Glutamatergic neuron (in vitro differentiated cells): ENCODE measurements at regions not wholly inside any gene's neighbourhood (a gene's known extent, or its start where the extent isn't known, plus 50 kb on each side); places are given as distances from the start of the nearest gene placed in this dataset.

Experiments used
- DNase-seq: peaks from one replicate; pipeline ENCODE4 v3.0.0; 2022
- H3K27ac Mint-ChIP-seq: one replicate; pipeline ENCODE4 v1.8.0; 2020; ENCODE audit warnings: mild to moderate bottlenecking, mixed read lengths, inconsistent platforms; ENCODE audit not compliant: unreplicated experiment
- H3K27me3 Mint-ChIP-seq: one replicate; pipeline ENCODE4 v1.8.0; 2020; ENCODE audit warnings: mild to moderate bottlenecking, moderate library complexity, mixed read lengths, inconsistent platforms; ENCODE audit not compliant: unreplicated experiment
- H3K36me3 Mint-ChIP-seq: one replicate; pipeline ENCODE4 v1.8.0; 2020; ENCODE audit warnings: mild to moderate bottlenecking, mixed read lengths, inconsistent platforms; ENCODE audit not compliant: unreplicated experiment
- H3K4me1 Mint-ChIP-seq: one replicate; pipeline ENCODE4 v1.8.0; 2020; ENCODE audit warnings: mild to moderate bottlenecking, low read depth, mixed read lengths, inconsistent platforms; ENCODE audit not compliant: unreplicated experiment
- H3K4me3 Mint-ChIP-seq: one replicate; pipeline ENCODE4 v1.8.0; 2020; ENCODE audit warnings: mild to moderate bottlenecking, mixed read lengths, inconsistent platforms; ENCODE audit not compliant: unreplicated experiment
- H3K9me3 Mint-ChIP-seq: one replicate; pipeline ENCODE4 v1.8.0; 2020; ENCODE audit warnings: mild to moderate bottlenecking, moderate library complexity, mixed read lengths, inconsistent platforms; ENCODE audit not compliant: unreplicated experiment
- CTCF ChIP-seq: fragments of 200-600 bp; sonication (generic); IDR thresholded peaks from one replicate; pipeline ENCODE4 v1.5.0; 2021; ENCODE audit not compliant: partially characterized antibody, unreplicated experiment

GRCh38 chr13:52925775-52926285 lies 77.4 kb upstream of the PCDH8 start:
- peaks cover 34% of the 10 kb centered on the region for H3K4me1 Mint-ChIP-seq

GRCh38 chr13:52925251-52925650 lies 76.8 kb upstream of the PCDH8 start:
- no peak overlapping the region for H3K4me3 Mint-ChIP-seq
- peaks cover 6% of the 10 kb centered on the region for H3K27me3 Mint-ChIP-seq
- no peak overlapping the region for H3K27ac Mint-ChIP-seq
- DNase-seq: no peak
- peaks cover 2% of the 10 kb centered on the region for H3K9me3 Mint-ChIP-seq
- H3K36me3 Mint-ChIP-seq: peaks cover 10% of the 10 kb centered on the region
- no peak for TF ChIP-seq CTCF
- peaks cover 30% of the 10 kb centered on the region for H3K4me1 Mint-ChIP-seq

More at GRCh38 chr13:52925775-52926285, 77.4 kb upstream of the PCDH8 start:
- H3K27me3 Mint-ChIP-seq: peaks cover 6% of the 10 kb centered on the region
- DNase-seq: no peak
- H3K27ac Mint-ChIP-seq: peak overlapping the region; percentile 33
- H3K36me3 Mint-ChIP-seq: peaks cover 10% of the 10 kb centered on the region
- no peak overlapping the region for H3K4me3 Mint-ChIP-seq
- peaks cover 2% of the 10 kb centered on the region for H3K9me3 Mint-ChIP-seq
- TF ChIP-seq CTCF: no peak

- Mint-ChIP-seq H3K27me3 (peaks cover 6% of the 10 kb centered on the region), H3K4me1 (peaks cover 30% of the 10 kb centered on the region), H3K27ac (peak overlapping the region; percentile 57), H3K9me3 (peaks cover 2% of the 10 kb centered on the region), H3K36me3 (peaks cover 10% of the 10 kb centered on the region), H3K4me3 (peak overlapping the region; percentile 12)
- no peak for DNase-seq
- TF ChIP-seq CTCF: no peak
These were observed 76.1 kb upstream of the PCDH8 start for GRCh38 chr13:52924289-52925148.

- Mint-ChIP-seq H3K27me3 (peaks cover 4% of the 10 kb centered on the region), H3K36me3 (peaks cover 4% of the 10 kb centered on the region), H3K9me3 (peaks cover 2% of the 10 kb centered on the region), H3K27ac (peak overlapping the region; percentile 65), H3K4me3 (no peak overlapping the region), H3K4me1 (peaks cover 30% of the 10 kb centered on the region)
- no peak for TF ChIP-seq CTCF
- DNase-seq: no peak
These were observed 74.5 kb upstream of the PCDH8 start for GRCh38 chr13:52922961-52923360.

- peaks cover 3% of the 10 kb centered on the region for H3K27me3 Mint-ChIP-seq
- no peak for TF ChIP-seq CTCF
These were observed 72.8 kb upstream of the PCDH8 start for GRCh38 chr13:52921194-52921593.

More at GRCh38 chr13:52921194-52921593, 72.8 kb upstream of the PCDH8 start:
- Mint-ChIP-seq H3K4me1 (peaks cover 30% of the 10 kb centered on the region), H3K27ac (no peak overlapping the region), H3K36me3 (no peaks in the 10 kb centered on the region), H3K4me3 (no peak overlapping the region), H3K9me3 (peaks cover 2% of the 10 kb centered on the region)
- DNase-seq: no peak
